Mesothelial cell of epicardium (in vitro differentiated cells): ENCODE measurements at regions not wholly inside any gene's neighbourhood (a gene's known extent, or its start where the extent isn't known, plus 50 kb on each side); places are given as distances from the start of the nearest gene placed in this dataset.

Experiments
- DNase-seq, 2 experiments: peaks; one replicate each; pipeline ENCODE4 v3.0.0; 2021; ENCODE audit warnings: low spot score in 2 of 2; ENCODE audit not compliant: unreplicated experiment in 2 of 2
- H3K27ac Mint-ChIP-seq: 2 replicates; pipeline ENCODE4 v1.8.0; 2021; ENCODE audit warnings: mixed read lengths
- H3K27me3 Mint-ChIP-seq: 2 replicates; pipeline ENCODE4 v1.8.0; 2021; ENCODE audit warnings: low read depth, mixed read lengths
- H3K36me3 Mint-ChIP-seq: 2 replicates; pipeline ENCODE4 v1.8.0; 2021; ENCODE audit warnings: mixed read lengths
- H3K4me1 Mint-ChIP-seq: 2 replicates; pipeline ENCODE4 v1.8.0; 2021; ENCODE audit warnings: mixed read lengths
- H3K4me3 Mint-ChIP-seq: 2 replicates; pipeline ENCODE4 v1.8.0; 2021; ENCODE audit warnings: mild to moderate bottlenecking, moderate library complexity, mixed read lengths
- H3K9me3 Mint-ChIP-seq: 2 replicates; pipeline ENCODE4 v1.8.0; 2021; ENCODE audit warnings: mixed read lengths
- CTCF ChIP-seq: fragments of 200-600 bp; sonication (generic); IDR thresholded peaks from one replicate; pipeline ENCODE4 v1.5.0; 2021; ENCODE audit warnings: antibody characterized with exemption; ENCODE audit not compliant: unreplicated experiment

- no peak for DNase-seq
- no peaks in the 10 kb centered on the region for H3K36me3 Mint-ChIP-seq
- peak overlapping the region; percentile 39 for H3K27ac Mint-ChIP-seq
- H3K4me1 Mint-ChIP-seq, result peaks cover 2% of the 10 kb centered on the region
- H3K9me3 Mint-ChIP-seq, result peaks cover 32% of the 10 kb centered on the region
- no peak for TF ChIP-seq CTCF
- no peak overlapping the region for H3K4me3 Mint-ChIP-seq
- H3K27me3 Mint-ChIP-seq, result no peaks in the 10 kb centered on the region
Measured at GRCh38 chr2:107325981-107326786, 440.2 kb upstream of the ST6GAL2 start.

DNA sequence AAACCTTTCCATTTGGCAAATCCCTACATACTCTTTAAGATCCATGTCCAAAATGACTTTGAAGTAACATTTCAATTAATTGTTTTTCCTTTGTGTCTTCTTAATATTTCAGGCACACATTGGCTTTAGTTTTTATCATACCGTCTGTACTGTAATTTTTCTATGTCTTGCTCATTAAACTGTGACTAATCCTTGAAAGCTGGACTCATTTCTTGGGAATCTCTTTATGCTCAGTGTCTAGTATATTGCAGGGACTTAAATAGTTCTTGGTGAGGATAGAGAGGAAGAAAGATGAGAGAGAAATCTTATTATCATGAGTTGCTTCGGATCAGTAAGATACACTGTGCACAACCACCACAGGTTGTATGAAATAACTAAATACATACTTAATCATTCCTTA is 448.3 kb upstream of the ST6GAL2 start:
- Mint-ChIP-seq H3K9me3 (peaks cover 16% of the 10 kb centered on the region), H3K4me1 (no peaks in the 10 kb centered on the region), H3K36me3 (no peaks in the 10 kb centered on the region), H3K27me3 (no peaks in the 10 kb centered on the region), H3K4me3 (no peak overlapping the region), H3K27ac (no peak overlapping the region)
- DNase-seq, result no peak
- TF ChIP-seq CTCF, result no peak

- Mint-ChIP-seq H3K4me1 (no peaks in the 10 kb centered on the region), H3K36me3 (no peaks in the 10 kb centered on the region), H3K9me3 (peaks cover 10% of the 10 kb centered on the region), H3K4me3 (no peak overlapping the region), H3K27ac (no peak overlapping the region), H3K27me3 (no peaks in the 10 kb centered on the region)
- no peak for TF ChIP-seq CTCF
- no peak for DNase-seq
Measured at GRCh38 chr2:107336526-107336925, 450.6 kb upstream of the ST6GAL2 start.

- Mint-ChIP-seq H3K9me3 (peaks cover 13% of the 10 kb centered on the region), H3K36me3 (no peaks in the 10 kb centered on the region), H3K27ac (no peak overlapping the region), H3K4me1 (no peaks in the 10 kb centered on the region), H3K4me3 (no peak overlapping the region), H3K27me3 (no peaks in the 10 kb centered on the region)
- DNase-seq, result no peak
- no peak for TF ChIP-seq CTCF
Measured at GRCh38 chr2:107337209-107337898, 451.4 kb upstream of the ST6GAL2 start.

- no peaks in the 10 kb centered on the region for H3K4me1 Mint-ChIP-seq
- no peaks in the 10 kb centered on the region for H3K27me3 Mint-ChIP-seq
- no peaks in the 10 kb centered on the region for H3K36me3 Mint-ChIP-seq
- H3K9me3 Mint-ChIP-seq, result peaks cover 20% of the 10 kb centered on the region
- no peak for TF ChIP-seq CTCF
- DNase-seq, result no peak
- no peak overlapping the region for H3K4me3 Mint-ChIP-seq
- H3K27ac Mint-ChIP-seq, result no peak overlapping the region
Measured at GRCh38 chr2:107338059-107338458, 452.1 kb upstream of the ST6GAL2 start.
